Fibroblast of the aortic adventitia (primary cell): ENCODE measurements at regions not wholly inside any gene's neighbourhood (a gene's known extent, or its start where the extent isn't known, plus 50 kb on each side); places are given as distances from the start of the nearest gene placed in this dataset.
A peak's percentile ranks its signal among the peaks of the same experiment; 100 is the strongest.

Experiments
- DNase-seq: peaks from one replicate; pipeline ENCODE4 v3.0.0-alpha.2; 2010; ENCODE audit warnings: low read depth
- H3K4me3 ChIP-seq: 2 replicates; pipeline ENCODE4 v1.5.1; 2011; ENCODE audit warnings: low read depth, mild to moderate bottlenecking, control low read depth, low read length, moderate library complexity
- TF ChIP-seq, protein P1 (sequence below): IDR thresholded peaks from 2 replicates; pipeline ENCODE4 v1.5.1; 2011; ENCODE audit warnings: mild to moderate bottlenecking, low read length, control low read depth, inconsistent platforms; ENCODE audit not compliant: insufficient read depth

DNA sequence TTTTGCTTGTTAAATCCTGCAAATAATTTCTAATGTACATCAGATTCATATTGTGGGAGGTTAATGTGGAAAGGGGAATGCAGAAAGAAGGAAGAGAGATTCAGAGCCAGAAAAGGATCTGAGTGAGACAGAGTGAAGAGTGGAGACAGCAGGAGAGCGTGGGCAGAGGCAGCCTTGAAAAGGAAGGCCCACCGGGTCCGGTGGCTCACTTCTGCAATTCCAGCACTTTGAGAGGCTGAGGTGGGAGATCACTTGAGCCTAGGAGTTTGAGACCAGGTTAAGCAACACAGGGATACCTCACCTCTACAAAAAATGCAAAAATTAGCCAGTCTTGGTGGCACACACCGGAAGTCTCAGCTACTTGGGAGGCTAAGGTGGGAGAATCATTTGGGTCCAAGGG is 222.0 kb upstream of the RAB4A start:
- H3K4me3 ChIP-seq, result no peak overlapping the region
- TF ChIP-seq, protein P1, sequence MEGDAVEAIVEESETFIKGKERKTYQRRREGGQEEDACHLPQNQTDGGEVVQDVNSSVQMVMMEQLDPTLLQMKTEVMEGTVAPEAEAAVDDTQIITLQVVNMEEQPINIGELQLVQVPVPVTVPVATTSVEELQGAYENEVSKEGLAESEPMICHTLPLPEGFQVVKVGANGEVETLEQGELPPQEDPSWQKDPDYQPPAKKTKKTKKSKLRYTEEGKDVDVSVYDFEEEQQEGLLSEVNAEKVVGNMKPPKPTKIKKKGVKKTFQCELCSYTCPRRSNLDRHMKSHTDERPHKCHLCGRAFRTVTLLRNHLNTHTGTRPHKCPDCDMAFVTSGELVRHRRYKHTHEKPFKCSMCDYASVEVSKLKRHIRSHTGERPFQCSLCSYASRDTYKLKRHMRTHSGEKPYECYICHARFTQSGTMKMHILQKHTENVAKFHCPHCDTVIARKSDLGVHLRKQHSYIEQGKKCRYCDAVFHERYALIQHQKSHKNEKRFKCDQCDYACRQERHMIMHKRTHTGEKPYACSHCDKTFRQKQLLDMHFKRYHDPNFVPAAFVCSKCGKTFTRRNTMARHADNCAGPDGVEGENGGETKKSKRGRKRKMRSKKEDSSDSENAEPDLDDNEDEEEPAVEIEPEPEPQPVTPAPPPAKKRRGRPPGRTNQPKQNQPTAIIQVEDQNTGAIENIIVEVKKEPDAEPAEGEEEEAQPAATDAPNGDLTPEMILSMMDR, result no peak

DNA sequence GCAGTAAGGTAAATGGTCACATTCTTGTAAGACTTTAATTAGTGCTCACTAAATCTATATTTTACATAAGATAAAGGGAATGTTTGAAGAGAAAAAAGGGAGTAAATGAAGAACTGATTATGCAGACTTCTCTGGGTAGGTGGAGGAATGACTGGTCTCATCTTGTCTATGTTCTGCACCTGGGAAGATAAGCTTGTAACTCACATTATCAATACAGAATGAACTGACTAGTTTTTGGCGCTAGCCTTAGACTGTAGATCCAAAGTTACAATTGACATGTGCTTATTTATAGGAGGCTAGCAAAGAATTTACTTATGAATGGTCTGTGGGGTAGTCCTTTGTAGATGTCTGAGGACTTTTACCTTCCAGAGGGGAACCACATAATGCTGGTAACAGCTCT is 214.9 kb upstream of the RAB4A start:
- DNase-seq, result no peak
- no peak overlapping the region for H3K4me3 ChIP-seq
- TF ChIP-seq, protein P1, result no peak

More for the DNA sequence above, 222.0 kb upstream of the RAB4A start:
- DNase-seq, result no peak

GRCh38 chr1:229058111-229058561 is 212.8 kb upstream of the RAB4A start:
- H3K4me3 ChIP-seq, result no peak overlapping the region
- DNase-seq, result no peak
- TF ChIP-seq, protein P1, result no peak

GRCh38 chr1:229058729-229059128 is 212.2 kb upstream of the RAB4A start:
- no peak for DNase-seq
- no peak overlapping the region for H3K4me3 ChIP-seq
- TF ChIP-seq, protein P1, result no peak

DNA sequence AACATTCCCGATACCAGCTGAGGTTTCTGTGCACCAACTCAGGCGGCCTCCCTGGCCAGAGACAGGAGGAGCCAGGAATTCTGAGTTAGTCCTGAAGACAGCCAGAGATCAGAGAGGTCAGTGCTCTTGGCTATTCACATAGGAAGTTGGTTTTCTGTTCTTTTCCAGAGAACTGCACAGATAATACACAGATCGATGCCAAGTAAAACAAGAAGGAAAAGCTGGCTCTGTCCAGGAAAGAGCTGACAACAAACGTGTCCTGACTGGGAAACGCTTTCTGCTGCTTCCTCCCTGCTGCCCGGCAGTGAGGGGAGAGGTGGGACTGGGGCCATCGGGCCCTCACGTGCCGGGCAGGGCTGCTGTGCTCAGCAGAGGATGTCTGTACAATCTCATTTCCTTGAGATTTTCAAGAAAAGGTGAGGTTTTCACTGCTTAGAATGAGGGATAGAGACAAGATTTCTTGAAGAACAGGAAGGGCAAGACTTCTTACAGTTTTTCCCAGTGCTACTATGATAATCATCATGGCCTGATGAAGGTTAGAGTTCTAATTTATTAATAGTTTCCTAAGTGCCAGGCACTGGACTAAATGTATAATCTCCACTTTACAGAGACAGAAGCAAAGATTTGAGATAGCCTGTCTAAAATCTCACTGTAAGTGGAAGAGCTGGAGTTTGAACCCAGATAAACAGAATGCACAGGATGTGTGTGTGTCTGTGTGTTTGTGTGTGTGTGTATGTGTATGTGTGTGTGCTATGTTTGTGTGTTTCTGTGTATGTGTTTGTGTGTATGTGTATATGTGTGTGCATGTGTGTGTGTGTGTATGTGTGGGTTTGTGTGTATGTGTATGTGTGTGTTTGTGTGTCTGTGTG is 211.0 kb upstream of the RAB4A start:
- TF ChIP-seq, protein P1, result no peak
- H3K4me3 ChIP-seq, result no peak overlapping the region
- peak; percentile 88 for DNase-seq

GRCh38 chr1:229062135-229062534 is 208.8 kb upstream of the RAB4A start:
- TF ChIP-seq, protein P1, result no peak
- no peak overlapping the region for H3K4me3 ChIP-seq
- no peak for DNase-seq
